ENCODE measurements at regions not wholly inside any gene's neighbourhood (a gene's known extent, or its start where the extent isn't known, plus 50 kb on each side); places are given as distances from the start of the nearest gene placed in this dataset.
"Not testable (repeated sequence)": the region's sequence is repeated elsewhere in the genome, so short reads cannot be mapped to it uniquely, and the experiment has no call there.

DNA sequence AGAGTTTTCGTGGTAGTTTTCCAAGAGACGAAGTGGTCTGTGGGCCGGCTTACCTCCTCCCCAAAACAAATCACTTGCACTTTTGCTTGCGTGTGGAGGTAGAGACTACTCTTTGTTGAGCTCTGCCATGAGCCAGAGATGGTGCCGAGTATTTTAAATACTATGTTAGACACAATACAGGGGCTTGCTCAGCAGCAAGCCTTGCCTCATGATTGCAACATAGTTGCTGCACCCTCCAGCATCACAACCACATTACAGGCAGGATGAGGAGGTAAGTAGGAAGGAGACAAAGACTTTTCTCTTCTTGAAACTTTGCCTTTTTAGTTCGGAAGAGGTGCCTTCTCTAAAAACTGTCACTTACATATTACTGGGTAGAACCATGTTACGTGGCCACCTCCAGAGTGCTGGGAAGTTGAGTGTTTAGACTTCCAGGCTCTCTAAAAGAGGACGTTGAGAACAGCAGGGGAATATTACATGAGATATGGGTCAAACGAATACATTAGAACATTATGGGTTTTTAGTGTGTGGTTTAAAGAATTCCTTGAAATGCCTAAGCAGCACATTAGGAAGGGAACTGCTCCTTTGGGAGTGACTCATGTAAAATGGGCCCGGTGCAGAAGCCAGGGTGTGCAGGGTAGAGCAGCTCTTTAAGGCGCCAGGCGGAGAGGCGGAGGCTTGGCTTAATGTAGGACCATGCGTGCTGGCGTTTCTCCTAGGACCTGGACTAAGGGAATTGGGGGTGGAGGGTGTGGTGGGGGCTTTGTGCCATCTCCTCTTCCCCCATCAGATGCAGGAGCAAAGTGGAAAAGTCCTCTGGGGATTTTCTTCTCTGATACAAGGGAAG lies 110.6 kb upstream of the PRMT8 start:
- TF ChIP-seq, protein P1, sequence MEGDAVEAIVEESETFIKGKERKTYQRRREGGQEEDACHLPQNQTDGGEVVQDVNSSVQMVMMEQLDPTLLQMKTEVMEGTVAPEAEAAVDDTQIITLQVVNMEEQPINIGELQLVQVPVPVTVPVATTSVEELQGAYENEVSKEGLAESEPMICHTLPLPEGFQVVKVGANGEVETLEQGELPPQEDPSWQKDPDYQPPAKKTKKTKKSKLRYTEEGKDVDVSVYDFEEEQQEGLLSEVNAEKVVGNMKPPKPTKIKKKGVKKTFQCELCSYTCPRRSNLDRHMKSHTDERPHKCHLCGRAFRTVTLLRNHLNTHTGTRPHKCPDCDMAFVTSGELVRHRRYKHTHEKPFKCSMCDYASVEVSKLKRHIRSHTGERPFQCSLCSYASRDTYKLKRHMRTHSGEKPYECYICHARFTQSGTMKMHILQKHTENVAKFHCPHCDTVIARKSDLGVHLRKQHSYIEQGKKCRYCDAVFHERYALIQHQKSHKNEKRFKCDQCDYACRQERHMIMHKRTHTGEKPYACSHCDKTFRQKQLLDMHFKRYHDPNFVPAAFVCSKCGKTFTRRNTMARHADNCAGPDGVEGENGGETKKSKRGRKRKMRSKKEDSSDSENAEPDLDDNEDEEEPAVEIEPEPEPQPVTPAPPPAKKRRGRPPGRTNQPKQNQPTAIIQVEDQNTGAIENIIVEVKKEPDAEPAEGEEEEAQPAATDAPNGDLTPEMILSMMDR (conservative IDR thresholded peaks at IDR 0.05), result no peak
- no peak overlapping the region for H3K27ac ChIP-seq

GRCh38 chr12:3381059-3382047 lies 109.7 kb upstream of the PRMT8 start:
- no peak overlapping the region for H3K27ac ChIP-seq
- TF ChIP-seq, protein P1 (conservative IDR thresholded peaks at IDR 0.05), result no peak

DNA sequence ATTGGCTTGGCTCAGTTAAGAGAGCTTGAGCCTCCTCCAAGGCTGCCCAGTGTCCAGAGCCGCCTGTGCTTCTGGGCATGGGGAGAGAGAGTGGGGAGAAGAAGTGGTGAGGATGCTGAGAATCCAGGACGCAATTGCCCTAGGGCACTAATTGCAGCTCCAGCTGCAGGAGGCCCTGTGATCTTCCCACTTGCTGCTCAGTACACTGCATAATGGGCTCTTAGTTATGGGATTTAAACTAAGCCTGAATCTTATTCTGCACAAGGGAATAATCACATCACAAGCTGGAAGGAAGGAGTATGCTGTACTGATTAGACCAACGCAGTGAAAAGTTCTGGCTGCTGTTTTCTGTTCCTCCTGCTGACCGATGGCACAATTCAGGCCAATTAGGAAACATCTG lies 101.0 kb upstream of the PRMT8 start:
- TF ChIP-seq, protein P1 (conservative IDR thresholded peaks at IDR 0.05), result no peak
- no peak overlapping the region for H3K27ac ChIP-seq

- not testable (repeated sequence) for H3K27ac ChIP-seq
Measured at GRCh38 chr12:3397596-3397995, 93.4 kb upstream of the PRMT8 start.

- TF ChIP-seq, protein P1 (conservative IDR thresholded peaks at IDR 0.05), result no peak
- no peak overlapping the region for H3K27ac ChIP-seq
Measured at GRCh38 chr12:3398196-3398789, 92.7 kb upstream of the PRMT8 start.

GRCh38 chr12:3405821-3406220 lies 85.2 kb upstream of the PRMT8 start:
- TF ChIP-seq, protein P1 (conservative IDR thresholded peaks at IDR 0.05), result no peak
- H3K27ac ChIP-seq, result no peak overlapping the region

- TF ChIP-seq, protein P1 (conservative IDR thresholded peaks at IDR 0.05), result no peak
Measured at GRCh38 chr12:3407723-3408122, 83.3 kb upstream of the PRMT8 start.

More at GRCh38 chr12:3407723-3408122, 83.3 kb upstream of the PRMT8 start:
- H3K27ac ChIP-seq, result no peak overlapping the region

Measured in VCaP (cell line).